Fibroblast of pulmonary artery (primary cell): ENCODE measurements at regions not wholly inside any gene's neighbourhood (a gene's known extent, or its start where the extent isn't known, plus 50 kb on each side); places are given as distances from the start of the nearest gene placed in this dataset.
"Not testable (repeated sequence)": the region's sequence is repeated elsewhere in the genome, so short reads cannot be mapped to it uniquely, and the experiment has no call there.

Experiments
- DNase-seq: peaks from one replicate; pipeline ENCODE4 v3.0.0-alpha.2; 2010; ENCODE audit warnings: low read depth
- H3K4me3 ChIP-seq: replicated peaks from 2 replicates; pipeline ENCODE4 v1.5.1; 2011; ENCODE audit warnings: low read depth, mild to moderate bottlenecking, control low read depth, low read length, moderate library complexity
- CTCF ChIP-seq: IDR thresholded peaks from 2 replicates; pipeline ENCODE4 v1.5.1; 2011; ENCODE audit warnings: mild to moderate bottlenecking, control low read depth, low read length, inconsistent platforms; ENCODE audit errors: missing control alignments

GRCh38 chr7:112981966-112982365 is 104.7 kb downstream of the GPR85 start:
- TF ChIP-seq CTCF, result no peak
- DNase-seq, result no peak

GRCh38 chr7:112979055-112979454 is 107.6 kb downstream of the GPR85 start:
- DNase-seq, H3K4me3 ChIP-seq: not testable (repeated sequence)

More at GRCh38 chr7:112981966-112982365, 104.7 kb downstream of the GPR85 start:
- no peak overlapping the region for H3K4me3 ChIP-seq

- DNase-seq, H3K4me3 ChIP-seq: not testable (repeated sequence)
Observed at GRCh38 chr7:112977244-112977955, 109.2 kb downstream of the GPR85 start.

GRCh38 chr7:112970771-112971170 is 115.9 kb downstream of the GPR85 start:
- H3K4me3 ChIP-seq, result no peak overlapping the region
- no peak for DNase-seq
- TF ChIP-seq CTCF, result peak; percentile 15

- no peak for TF ChIP-seq CTCF
- DNase-seq, result no peak
- H3K4me3 ChIP-seq, result no peak overlapping the region
Observed at GRCh38 chr7:112969946-112970345, 116.7 kb downstream of the GPR85 start.

- TF ChIP-seq CTCF, result no peak
- no peak overlapping the region for H3K4me3 ChIP-seq
- no peak for DNase-seq
Observed at GRCh38 chr7:112965506-112965905, 121.1 kb downstream of the GPR85 start.

- H3K4me3 ChIP-seq, result no peak overlapping the region
- no peak for DNase-seq
- no peak for TF ChIP-seq CTCF
Observed at GRCh38 chr7:112963634-112964033, 123.0 kb downstream of the GPR85 start.

GRCh38 chr7:112962815-112963214 is 123.8 kb downstream of the GPR85 start:
- no peak for DNase-seq
- H3K4me3 ChIP-seq, result no peak overlapping the region
- TF ChIP-seq CTCF, result no peak
